HepG2 (cell line): ENCODE measurements at regions not wholly inside any gene's neighbourhood (a gene's known extent, or its start where the extent isn't known, plus 50 kb on each side); places are given as distances from the start of the nearest gene placed in this dataset.

Experiments
- MAFF ChIP-seq: IDR thresholded peaks from 2 replicates; pipeline ENCODE4 v1.6.1; 2011; ENCODE audit warnings: low read depth, low read length, improper control_type of control experiment
- NR2F2 ChIP-seq: IDR thresholded peaks from 2 replicates; pipeline ENCODE4 v1.6.1; 2012; ENCODE audit warnings: low read depth, inconsistent platforms, borderline replicate concordance
- ZNF431 ChIP-seq: sonication (generic); formaldehyde crosslinking; IDR thresholded peaks from 2 replicates; pipeline ENCODE4 v1.9.0; 2022; ENCODE audit warnings: missing genetic modification reagents, low read depth, mild to moderate bottlenecking, borderline replicate concordance

- TF ChIP-seq ZNF431 (CRISPR knock-in tag) (no peak), NR2F2 (no peak), MAFF (no peak)
These were observed 465.4 kb upstream of the FOXG1 start for GRCh38 chr14:28301179-28301578.
